HCT116 (cell line): ENCODE measurements at regions not wholly inside any gene's neighbourhood (a gene's known extent, or its start where the extent isn't known, plus 50 kb on each side); places are given as distances from the start of the nearest gene placed in this dataset.

Source experiments
- ATAC-seq: fragments of 200-7000 bp; cut with Tn5 transposase; 2 replicates; pipeline ENCODE4 v1.9.1; 2020; ENCODE audit warnings: mild to moderate bottlenecking, moderate library complexity
- BruUV-seq: library from RNA; stranded (reverse); fragments of 400-500 nt; replicated peaks from 2 replicates; lab custom pipeline; 2021; lab: Mats Ljungman, UMichigan
- CTCF ChIA-PET: fragments of 300-600 bp; sonication (Branson Sonifier 250); formaldehyde crosslinking; loops from one replicate; lab custom pipeline; 2021; ENCODE audit warnings: antibody characterized with exemption; lab: Charles Lee
- POLR2A ChIA-PET: fragments of 300-600, 350-600 bp; sonication (Branson Sonifier 250); formaldehyde crosslinking; loops from one replicate; lab custom pipeline; 2021; ENCODE audit warnings: antibody characterized with exemption; lab: Charles Lee
- RAD21 ChIA-PET, 2 experiments: fragments of 300-600 bp; sonication (Branson Sonifier 250); formaldehyde crosslinking; loops; one replicate each; lab custom pipeline; 2023; ENCODE audit warnings: low total read pairs in 2 of 2; ENCODE audit not compliant: uncharacterized antibody in 2 of 2, unreplicated experiment in 2 of 2, low non-redundant PET in 1 of 2; lab: Charles Lee
- DNase-seq: peaks from one replicate; pipeline ENCODE4 v3.0.0-alpha.2; 2010; ENCODE audit warnings: low read depth, low spot score
- H2AFZ ChIP-seq: fragments of 200-600 bp; shearing (Covaris generic), sonication (generic); 2 replicates; pipeline ENCODE4 v1.6.1; 2017; ENCODE audit warnings: low read depth, mixed run types, mixed read lengths, antibody characterized with exemption, low read length; ENCODE audit not compliant: poor library complexity, severe bottlenecking
- H3K27ac ChIP-seq: 2 replicates; pipeline ENCODE4 v1.5.1; 2012; ENCODE audit warnings: low read depth, low read length
- H3K27me3 ChIP-seq: fragments of 200-600 bp; sonication (generic); 2 replicates; pipeline ENCODE4 v1.6.1; 2016; ENCODE audit warnings: mixed run types, low read length, mixed read lengths; ENCODE audit not compliant: insufficient read depth
- H3K36me3 ChIP-seq, 2 experiments: fragments of 200-500 bp in 1 of 2; fragments of 200-600 bp in 1 of 2; sonication (Bioruptor generic) in 1 of 2; sonication (generic) in 1 of 2; 2 replicates each; pipeline versions ENCODE4 v1.5.1 to v1.6.1; 2014 to 2016; ENCODE audit warnings: low read length in 2 of 2, inconsistent platforms in 1 of 2, mixed read lengths in 1 of 2, mixed run types in 1 of 2; ENCODE audit not compliant: insufficient read depth in 2 of 2, control insufficient read depth in 1 of 2
- H3K4me1 ChIP-seq, 2 experiments: fragments of 200-600 bp in 1 of 2; sonication (generic) in 1 of 2; 2 replicates each; pipeline versions ENCODE4 v1.5.1 to v1.6.1; 2012 to 2017; ENCODE audit warnings: low read length in 2 of 2, inconsistent platforms in 1 of 2, mild to moderate bottlenecking in 1 of 2, mixed read lengths in 1 of 2, mixed run types in 1 of 2, moderate library complexity in 1 of 2; ENCODE audit not compliant: insufficient read depth in 2 of 2, control insufficient read depth in 1 of 2
- H3K4me2 ChIP-seq: fragments of 200-600 bp; sonication (generic); 2 replicates; pipeline ENCODE4 v1.6.1; 2017; ENCODE audit warnings: mixed run types, low read length, mixed read lengths
- H3K4me3 ChIP-seq, 2 experiments: fragments of 200-600 bp in 1 of 2; sonication (generic) in 1 of 2; replicated peaks in 1 of 2; 2 replicates each; pipeline ENCODE4 v1.5.1; 2011 to 2016; ENCODE audit warnings: low read length in 2 of 2, control low read depth in 1 of 2, low read depth in 1 of 2, mild to moderate bottlenecking in 1 of 2, mixed read lengths in 1 of 2, mixed run types in 1 of 2
- H3K79me2 ChIP-seq: fragments of 200-600 bp; sonication (generic); 2 replicates; pipeline ENCODE4 v1.6.1; 2017; ENCODE audit warnings: mild to moderate bottlenecking, mixed run types, low read length, moderate library complexity, mixed read lengths; ENCODE audit not compliant: insufficient read depth
- H3K9ac ChIP-seq: fragments of 200-600 bp; sonication (generic); 2 replicates; pipeline ENCODE4 v1.6.1; 2016; ENCODE audit warnings: low read length, mixed read lengths
- H3K9me2 ChIP-seq: fragments of 200-600 bp; sonication (generic), shearing (Covaris generic); 2 replicates; pipeline ENCODE4 v1.6.1; 2017; ENCODE audit warnings: mixed run types, mild to moderate bottlenecking, moderate library complexity; ENCODE audit not compliant: insufficient read depth
- H3K9me3 ChIP-seq, 2 experiments: fragments of 200-500 bp in 1 of 2; fragments of 200-600 bp in 1 of 2; sonication (Bioruptor generic) in 1 of 2; sonication (generic) in 1 of 2; 2 replicates each; pipeline ENCODE4 v1.6.1; 2014 to 2017; ENCODE audit warnings: low read length in 2 of 2, mixed read lengths in 2 of 2, inconsistent platforms in 1 of 2, low read depth in 1 of 2, mild to moderate bottlenecking in 1 of 2, mixed run types in 1 of 2, moderate library complexity in 1 of 2; ENCODE audit not compliant: control insufficient read depth in 1 of 2, insufficient read depth in 1 of 2
- H4K20me1 ChIP-seq: fragments of 200-600 bp; sonication (generic), shearing (Covaris generic); 2 replicates; pipeline ENCODE4 v1.6.1; 2017; ENCODE audit warnings: mixed run types, mild to moderate bottlenecking, moderate library complexity; ENCODE audit not compliant: insufficient read depth
- CBX3 ChIP-seq: IDR thresholded peaks from 2 replicates; pipeline ENCODE4 v1.6.1; 2012; ENCODE audit warnings: low read depth
- EGR1 ChIP-seq: IDR thresholded peaks from 2 replicates; pipeline ENCODE4 v1.6.1; 2012; ENCODE audit warnings: low read depth
- FOSL1 ChIP-seq: IDR thresholded peaks from 2 replicates; pipeline ENCODE4 v1.6.1; 2012; ENCODE audit warnings: low read depth
- JUND ChIP-seq: IDR thresholded peaks from 2 replicates; pipeline ENCODE4 v1.6.1; 2012
- MAX ChIP-seq: IDR thresholded peaks from 2 replicates; pipeline ENCODE4 v1.6.1; 2012
- POLR2A ChIP-seq: IDR thresholded peaks from 2 replicates; pipeline ENCODE4 v1.7.0; 2011; ENCODE audit warnings: borderline replicate concordance; ENCODE audit not compliant: insufficient read depth, insufficient read length; ENCODE audit errors: extremely low read depth
- POLR2AphosphoS5 ChIP-seq: IDR thresholded peaks from 2 replicates; pipeline ENCODE4 v1.6.1; 2011; ENCODE audit warnings: mild to moderate bottlenecking, low read depth, low read length, moderate library complexity
- SIN3A ChIP-seq: IDR thresholded peaks from 2 replicates; pipeline ENCODE4 v1.6.1; 2012; ENCODE audit warnings: low read depth
- SP1 ChIP-seq: IDR thresholded peaks from 2 replicates; pipeline ENCODE4 v1.6.1; 2012; ENCODE audit warnings: low read depth
- SRF ChIP-seq: IDR thresholded peaks from 2 replicates; pipeline ENCODE4 v1.6.1; 2012; ENCODE audit warnings: low read depth
- TCF7L2 ChIP-seq: IDR thresholded peaks from 2 replicates; pipeline ENCODE4 v1.7.0; 2011; ENCODE audit warnings: borderline replicate concordance, inconsistent platforms; ENCODE audit not compliant: insufficient read depth, insufficient read length; ENCODE audit errors: extremely low read depth
- YY1 ChIP-seq: IDR thresholded peaks from 2 replicates; pipeline ENCODE4 v1.6.1; 2011; ENCODE audit warnings: low read length, low read depth, moderate library complexity, mild to moderate bottlenecking; ENCODE audit not compliant: insufficient replicate concordance; ENCODE audit errors: extremely low read depth
- intact Hi-C: fragments of 100-400 bp; cut with micrococcal nuclease; formaldehyde crosslinking; loops from 2 replicates; pipeline ENCODE4 v1.10.0; 2022
- TF ChIP-seq, protein P1 (sequence below), 3 experiments: fragments of 200-600 bp in 1 of 3; sonication (generic) in 1 of 3; IDR thresholded peaks in 2 of 3; conservative IDR thresholded peaks in 1 of 3; 2 replicates each; pipeline ENCODE4 v1.5.1; 2012 to 2017; ENCODE audit warnings: low read depth in 2 of 3, low read length in 2 of 3, antibody characterized with exemption in 1 of 3, borderline replicate concordance in 1 of 3, control low read depth in 1 of 3, mild to moderate bottlenecking in 1 of 3, mixed read lengths in 1 of 3, mixed run types in 1 of 3, moderate library complexity in 1 of 3; ENCODE audit not compliant: insufficient read depth in 1 of 3

GRCh38 chr18:24876266-24876665 lies 415.8 kb downstream of the HRH4 start:
- H3K36me3 ChIP-seq = no peaks in the 10 kb centered on the region
- RAD21 ChIA-PET = no interaction called here
- no peak overlapping the region for H3K27ac ChIP-seq
- H3K9ac ChIP-seq = no peak overlapping the region
- H3K27me3 ChIP-seq = peaks cover 9% of the 10 kb centered on the region; the same call in 1 of the 2 replicates
- no peak overlapping the region for H2AFZ ChIP-seq
- ATAC-seq (no peak), DNase-seq (no peak)
- H3K4me1 ChIP-seq = no peaks in the 10 kb centered on the region
- intact Hi-C loops = no loop called here
- BruUV-seq = no TSS peak
- H3K79me2 ChIP-seq = no peaks in the 10 kb centered on the region
- no peaks in the 10 kb centered on the region for H4K20me1 ChIP-seq
- CTCF ChIA-PET = no interaction called here
- no peaks in the 10 kb centered on the region for H3K9me3 ChIP-seq
- H3K4me2 ChIP-seq = no peak overlapping the region
- POLR2A ChIA-PET = no interaction called here
- no peaks in the 10 kb centered on the region for H3K9me2 ChIP-seq
- H3K4me3 ChIP-seq = no peak overlapping the region
- no peak for TF ChIP-seq SIN3A
- no peak for TF ChIP-seq CBX3
- no peak for TF ChIP-seq MAX
- TF ChIP-seq FOSL1 = no peak
- no peak for TF ChIP-seq SRF
- no peak for TF ChIP-seq SP1
- TF ChIP-seq, protein P1, sequence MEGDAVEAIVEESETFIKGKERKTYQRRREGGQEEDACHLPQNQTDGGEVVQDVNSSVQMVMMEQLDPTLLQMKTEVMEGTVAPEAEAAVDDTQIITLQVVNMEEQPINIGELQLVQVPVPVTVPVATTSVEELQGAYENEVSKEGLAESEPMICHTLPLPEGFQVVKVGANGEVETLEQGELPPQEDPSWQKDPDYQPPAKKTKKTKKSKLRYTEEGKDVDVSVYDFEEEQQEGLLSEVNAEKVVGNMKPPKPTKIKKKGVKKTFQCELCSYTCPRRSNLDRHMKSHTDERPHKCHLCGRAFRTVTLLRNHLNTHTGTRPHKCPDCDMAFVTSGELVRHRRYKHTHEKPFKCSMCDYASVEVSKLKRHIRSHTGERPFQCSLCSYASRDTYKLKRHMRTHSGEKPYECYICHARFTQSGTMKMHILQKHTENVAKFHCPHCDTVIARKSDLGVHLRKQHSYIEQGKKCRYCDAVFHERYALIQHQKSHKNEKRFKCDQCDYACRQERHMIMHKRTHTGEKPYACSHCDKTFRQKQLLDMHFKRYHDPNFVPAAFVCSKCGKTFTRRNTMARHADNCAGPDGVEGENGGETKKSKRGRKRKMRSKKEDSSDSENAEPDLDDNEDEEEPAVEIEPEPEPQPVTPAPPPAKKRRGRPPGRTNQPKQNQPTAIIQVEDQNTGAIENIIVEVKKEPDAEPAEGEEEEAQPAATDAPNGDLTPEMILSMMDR (IDR thresholded peaks at IDR 0.05 in 2 of 3, conservative IDR thresholded peaks at IDR 0.05 in 1 of 3; ENCODE audit: borderline replicate concordance in 1 of 3, insufficient read depth in 1 of 3, low read depth in 2 of 3, low read length in 2 of 3) = no peak
- no peak for TF ChIP-seq JUND
- no peak for TF ChIP-seq EGR1
- TF ChIP-seq TCF7L2 = no peak

- H3K27ac ChIP-seq = no peak overlapping the region
- H3K4me2 ChIP-seq = no peak overlapping the region
- H3K9ac ChIP-seq = no peak overlapping the region
- H3K9me2 ChIP-seq = no peaks in the 10 kb centered on the region
- ATAC-seq (no peak), DNase-seq (no peak)
- CTCF ChIA-PET = no interaction called here
- H3K79me2 ChIP-seq = no peaks in the 10 kb centered on the region
- H3K36me3 ChIP-seq = no peaks in the 10 kb centered on the region
- no peaks in the 10 kb centered on the region for H4K20me1 ChIP-seq
- POLR2A ChIA-PET = no interaction called here
- H3K4me3 ChIP-seq = no peak overlapping the region
- no peaks in the 10 kb centered on the region for H3K4me1 ChIP-seq
- no TSS peak for BruUV-seq
- RAD21 ChIA-PET = no interaction called here
- no peaks in the 10 kb centered on the region for H3K9me3 ChIP-seq
- 0 out of 2 replicates have a peak, but pooled peaks cover 1% of the 10 kb centered on the region for H3K27me3 ChIP-seq
- no peak overlapping the region for H2AFZ ChIP-seq
- intact Hi-C loops = no loop called here
- TF ChIP-seq POLR2AphosphoS5 = no peak
- no peak for TF ChIP-seq YY1
- TF ChIP-seq TCF7L2 = no peak
- TF ChIP-seq JUND = no peak
- no peak for TF ChIP-seq SRF
- TF ChIP-seq MAX = no peak
- TF ChIP-seq, protein P1 (IDR thresholded peaks at IDR 0.05 in 2 of 3, conservative IDR thresholded peaks at IDR 0.05 in 1 of 3; ENCODE audit: borderline replicate concordance in 1 of 3, insufficient read depth in 1 of 3, low read depth in 2 of 3, low read length in 2 of 3) = no peak
- TF ChIP-seq SIN3A = no peak
- TF ChIP-seq POLR2A = no peak
Observed at GRCh38 chr18:24877066-24877465, 416.6 kb downstream of the HRH4 start.
